T-helper 2 cell treated with Interferon-gamma antibody and Interleukin-4, amounts not matched to agents 5 μg/mL and 100 μg/mL, for 36 hours (primary cell): ENCODE measurements at regions not wholly inside any gene's neighbourhood (a gene's known extent, or its start where the extent isn't known, plus 50 kb on each side); places are given as distances from the start of the nearest gene placed in this dataset.
"Not testable (repeated sequence)": the region's sequence is repeated elsewhere in the genome, so short reads cannot be mapped to it uniquely, and the experiment has no call there.

Experiments used
- DNase-seq: peaks from one replicate; pipeline ENCODE4 v3.0.0; 2021; ENCODE audit warnings: low spot score
- H3K27ac Mint-ChIP-seq: one replicate; pipeline ENCODE4 v1.8.0; 2021; ENCODE audit warnings: mild to moderate bottlenecking, mixed read lengths
- H3K27me3 Mint-ChIP-seq: one replicate; pipeline ENCODE4 v1.8.0; 2021; ENCODE audit warnings: low read depth, mixed read lengths
- H3K36me3 Mint-ChIP-seq: one replicate; pipeline ENCODE4 v1.8.0; 2021; ENCODE audit warnings: low read depth, mixed read lengths
- H3K4me1 Mint-ChIP-seq: one replicate; pipeline ENCODE4 v1.8.0; 2021; ENCODE audit warnings: low read depth, mixed read lengths
- H3K4me3 Mint-ChIP-seq: one replicate; pipeline ENCODE4 v1.8.0; 2022; ENCODE audit warnings: mild to moderate bottlenecking, moderate library complexity, mixed read lengths
- H3K9me3 Mint-ChIP-seq: one replicate; pipeline ENCODE4 v1.8.0; 2021; ENCODE audit warnings: mixed read lengths

DNA sequence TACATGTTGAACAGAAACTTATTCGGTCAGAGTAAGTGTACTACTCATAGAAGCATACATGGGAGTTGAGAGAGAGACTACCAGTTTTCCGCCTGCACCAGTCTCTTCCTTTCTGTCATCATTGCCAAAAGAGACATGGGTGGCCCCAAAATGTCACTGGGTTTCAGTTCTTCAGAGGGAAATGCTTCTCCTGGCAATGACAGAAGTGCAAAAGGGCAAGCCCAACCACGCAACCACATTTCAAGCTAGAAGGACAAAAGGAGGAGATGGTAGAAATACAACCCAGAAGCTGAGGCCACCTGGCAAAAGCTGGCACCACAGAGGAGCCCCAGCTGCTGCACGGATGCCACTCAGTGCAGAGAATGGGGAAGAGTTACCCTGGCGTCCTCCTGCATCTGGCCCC lies 320.1 kb downstream of the BCOR start:
- Mint-ChIP-seq H3K36me3 (no peaks in the 10 kb centered on the region), H3K4me3 (peak overlapping the region; percentile 38), H3K9me3 (no peaks in the 10 kb centered on the region), H3K27ac (peak overlapping the region; percentile 80), H3K27me3 (no peaks in the 10 kb centered on the region), H3K4me1 (peaks cover 28% of the 10 kb centered on the region)
- DNase-seq = peak; percentile 63

DNA sequence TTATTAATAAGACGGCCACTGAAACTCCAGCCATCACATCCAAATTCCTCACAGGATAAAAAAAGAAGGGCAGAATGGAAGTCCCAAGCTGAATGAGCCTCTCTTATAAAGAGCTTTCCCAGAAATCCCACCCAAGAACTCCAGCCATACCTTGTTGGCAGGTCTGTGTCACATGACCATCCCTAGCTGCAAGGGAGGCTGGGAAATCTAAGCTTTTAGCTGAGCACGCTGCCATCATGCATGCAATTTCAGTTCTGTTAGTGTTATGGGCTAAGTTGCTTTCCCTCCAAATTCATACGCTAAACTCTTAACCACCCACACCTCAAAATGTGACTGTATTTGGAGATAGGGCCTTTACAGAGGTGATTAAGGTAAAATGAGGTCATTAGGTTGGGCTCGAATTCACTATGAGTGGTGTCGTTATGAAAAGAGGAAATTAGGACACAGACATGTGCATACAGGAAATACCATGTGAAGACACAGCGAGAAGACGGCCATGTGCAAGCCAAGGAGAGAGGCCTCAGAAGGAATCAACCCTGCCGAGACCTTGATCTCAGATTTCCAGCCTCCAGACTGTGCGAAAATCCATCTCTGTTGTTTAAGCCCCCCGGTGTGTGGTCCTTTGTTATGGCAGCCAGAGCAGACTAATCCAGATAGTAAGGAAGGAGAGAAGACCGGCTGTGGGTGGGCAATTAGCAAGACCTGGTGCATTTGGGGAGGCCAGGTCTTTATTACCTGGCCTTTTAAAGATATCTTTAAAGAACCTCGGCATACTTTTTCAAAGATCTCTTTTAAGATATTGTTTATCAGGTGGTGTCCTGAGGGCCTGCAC lies 317.6 kb downstream of the BCOR start:
- Mint-ChIP-seq H3K27me3 (no peaks in the 10 kb centered on the region), H3K36me3 (no peaks in the 10 kb centered on the region), H3K4me3 (no peak overlapping the region), H3K9me3 (no peaks in the 10 kb centered on the region), H3K4me1 (peaks cover 12% of the 10 kb centered on the region), H3K27ac (no peak overlapping the region)
- no peak for DNase-seq

DNA sequence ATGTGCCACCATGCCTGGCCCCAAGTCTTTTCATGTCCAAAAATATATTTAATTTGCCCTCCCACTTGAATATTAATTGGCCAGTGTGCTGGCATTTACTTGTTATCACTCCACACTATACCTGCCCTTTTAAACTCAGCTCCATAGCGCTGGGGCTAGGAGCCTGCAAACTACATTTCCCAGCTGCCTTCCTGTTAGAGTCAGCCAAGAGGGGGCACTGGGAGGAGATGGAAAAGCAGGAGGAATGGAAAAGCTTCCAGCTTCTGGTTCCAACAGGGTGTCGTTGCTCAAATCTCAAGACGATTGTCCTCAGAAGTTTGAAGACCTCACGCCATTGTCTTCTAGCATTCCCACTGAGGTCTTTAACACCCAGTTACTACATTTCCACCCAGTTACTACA lies 315.5 kb downstream of the BCOR start:
- Mint-ChIP-seq H3K36me3 (no peaks in the 10 kb centered on the region), H3K4me1 (peaks cover 6% of the 10 kb centered on the region), H3K27me3 (no peaks in the 10 kb centered on the region), H3K4me3 (no peak overlapping the region), H3K27ac (no peak overlapping the region), H3K9me3 (no peaks in the 10 kb centered on the region)
- DNase-seq = no peak

DNA sequence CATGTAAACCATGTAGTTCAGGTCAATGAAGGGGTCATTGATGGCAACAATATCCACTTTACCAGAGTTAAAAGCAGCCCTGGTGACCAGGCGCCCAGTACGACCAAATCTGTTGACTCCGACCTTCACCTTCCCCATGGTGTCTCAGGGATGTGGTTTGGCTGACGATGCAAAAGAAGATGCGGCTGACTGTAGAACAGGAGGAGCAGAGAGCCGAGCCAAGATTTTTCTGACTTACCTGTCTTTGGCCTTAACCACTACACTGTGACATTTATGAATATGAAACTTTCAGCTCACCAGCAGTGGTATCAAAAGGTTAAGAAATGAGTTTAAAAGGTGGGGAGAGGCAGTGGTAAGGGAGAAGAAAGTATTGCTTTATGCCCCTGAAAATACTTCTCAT lies 309.8 kb downstream of the BCOR start:
- H3K27me3 Mint-ChIP-seq = no peaks in the 10 kb centered on the region
- no peak overlapping the region for H3K4me3 Mint-ChIP-seq
- DNase-seq = no peak
- no peak overlapping the region for H3K27ac Mint-ChIP-seq
- no peaks in the 10 kb centered on the region for H3K4me1 Mint-ChIP-seq
- H3K9me3 Mint-ChIP-seq = no peaks in the 10 kb centered on the region
- H3K36me3 Mint-ChIP-seq = no peaks in the 10 kb centered on the region

DNA sequence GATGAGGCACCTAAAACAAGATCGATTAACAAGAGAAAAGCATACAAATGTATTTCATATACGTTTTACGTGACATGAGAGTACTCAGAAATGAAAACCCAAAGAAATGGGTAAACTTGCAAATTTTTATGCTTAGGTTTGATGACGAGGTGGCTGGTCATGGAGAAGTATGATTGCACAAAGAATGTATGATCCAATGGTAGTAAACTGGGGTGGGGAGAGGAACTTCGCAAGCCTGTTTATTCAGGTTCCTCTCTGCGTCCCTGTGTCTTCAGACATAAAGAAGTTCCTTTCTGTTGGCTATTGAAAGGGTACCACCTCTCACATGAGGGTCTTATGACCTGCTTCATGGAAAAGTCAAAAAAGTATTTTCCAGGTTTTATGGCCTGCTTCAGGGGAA lies 309.2 kb downstream of the BCOR start:
- Mint-ChIP-seq H3K36me3 (no peaks in the 10 kb centered on the region), H3K4me1 (no peaks in the 10 kb centered on the region), H3K4me3 (no peak overlapping the region), H3K9me3 (no peaks in the 10 kb centered on the region), H3K27me3 (no peaks in the 10 kb centered on the region), H3K27ac (no peak overlapping the region)
- DNase-seq = no peak

DNA sequence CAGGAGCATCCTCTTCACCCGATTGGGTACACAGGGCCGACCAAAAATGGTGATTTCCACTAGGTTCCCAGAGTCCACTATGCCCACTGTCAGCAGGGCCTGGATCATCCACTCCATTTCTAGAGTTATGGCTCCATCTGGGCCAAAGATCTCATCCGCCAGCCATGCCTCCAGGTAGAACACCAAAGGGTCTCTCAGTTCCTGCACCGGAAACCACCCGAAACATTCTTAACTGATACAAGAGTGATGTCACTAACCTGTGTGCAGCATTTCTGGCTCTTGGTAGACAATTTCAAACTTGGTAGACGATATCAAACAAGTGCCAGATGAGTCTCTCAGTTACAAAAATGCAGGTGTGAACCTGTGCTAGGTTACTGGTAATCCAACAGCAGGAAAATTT lies 306.1 kb downstream of the BCOR start:
- no peaks in the 10 kb centered on the region for H3K27me3 Mint-ChIP-seq
- H3K9me3 Mint-ChIP-seq = no peaks in the 10 kb centered on the region
- H3K36me3 Mint-ChIP-seq = no peaks in the 10 kb centered on the region
- H3K27ac Mint-ChIP-seq = no peak overlapping the region
- DNase-seq = no peak
- H3K4me1 Mint-ChIP-seq = no peaks in the 10 kb centered on the region
- H3K4me3 Mint-ChIP-seq = no peak overlapping the region

DNA sequence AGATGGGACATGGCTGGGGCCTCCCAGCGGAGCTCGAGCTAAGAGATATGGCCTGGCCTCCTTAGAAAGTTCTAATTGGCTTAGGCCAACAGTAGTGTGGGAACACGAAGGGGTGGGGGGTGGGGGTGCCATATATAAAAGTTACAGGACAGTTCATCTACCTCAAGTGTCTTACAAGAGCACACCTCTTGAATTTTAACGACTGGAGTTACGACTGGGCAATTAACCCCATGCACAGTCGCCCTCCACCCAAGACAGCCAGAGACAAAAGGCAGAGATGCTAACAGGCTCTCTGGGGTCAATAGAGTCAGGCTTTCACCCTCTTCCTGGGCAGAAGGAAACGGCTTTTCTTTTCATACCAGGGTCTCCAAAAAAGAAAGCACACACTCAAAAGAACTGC lies 302.2 kb downstream of the BCOR start:
- Mint-ChIP-seq H3K4me1 (no peaks in the 10 kb centered on the region), H3K9me3 (no peaks in the 10 kb centered on the region), H3K4me3 (no peak overlapping the region), H3K36me3 (no peaks in the 10 kb centered on the region), H3K27ac (no peak overlapping the region), H3K27me3 (no peaks in the 10 kb centered on the region)
- no peak for DNase-seq

DNA sequence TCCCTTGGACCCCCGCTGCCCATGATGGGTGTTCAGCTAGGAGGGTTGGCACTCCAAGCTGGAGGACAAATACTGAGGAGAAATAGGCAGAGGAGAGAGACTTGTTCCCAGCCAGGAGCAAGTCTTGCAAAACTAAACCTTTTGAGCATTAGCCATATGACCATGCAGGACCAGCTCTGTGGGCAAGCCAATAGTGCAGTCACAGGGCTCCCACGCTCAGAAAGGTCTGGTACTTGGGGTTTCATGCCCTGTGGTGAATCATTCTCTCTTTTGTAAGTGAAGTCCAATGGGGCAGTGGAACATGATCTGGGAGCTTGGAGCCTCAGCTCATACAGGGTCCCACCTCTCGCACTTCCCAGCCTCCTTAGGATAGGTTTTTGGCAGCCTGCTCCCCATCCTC lies 300.9 kb downstream of the BCOR start:
- Mint-ChIP-seq H3K9me3 (no peaks in the 10 kb centered on the region), H3K27me3 (no peaks in the 10 kb centered on the region), H3K36me3 (no peaks in the 10 kb centered on the region), H3K4me3 (no peak overlapping the region), H3K27ac (no peak overlapping the region), H3K4me1 (no peaks in the 10 kb centered on the region)
- no peak for DNase-seq

DNA sequence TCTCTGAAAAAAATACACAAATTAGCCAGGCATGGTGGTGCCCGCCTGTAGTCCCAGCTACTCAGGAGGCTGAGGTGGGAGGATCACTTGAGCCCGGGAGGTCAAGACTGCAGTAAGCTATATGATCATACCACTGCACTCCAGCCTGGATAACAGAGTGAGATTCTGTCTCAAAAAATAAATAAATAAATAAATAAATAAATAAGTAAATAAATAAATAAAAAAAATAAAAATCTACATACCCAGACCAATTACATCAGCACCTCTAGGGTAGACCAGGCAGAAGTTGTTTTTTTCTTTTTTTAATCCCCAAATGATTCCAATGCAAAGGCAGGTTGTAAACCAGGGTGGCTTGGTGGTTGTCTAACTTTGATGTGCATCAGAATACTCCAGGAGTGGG lies 299.3 kb downstream of the BCOR start:
- H3K4me3 Mint-ChIP-seq, H3K36me3 Mint-ChIP-seq, H3K4me1 Mint-ChIP-seq, H3K27me3 Mint-ChIP-seq, DNase-seq, H3K27ac Mint-ChIP-seq, H3K9me3 Mint-ChIP-seq: not testable (repeated sequence)

DNA sequence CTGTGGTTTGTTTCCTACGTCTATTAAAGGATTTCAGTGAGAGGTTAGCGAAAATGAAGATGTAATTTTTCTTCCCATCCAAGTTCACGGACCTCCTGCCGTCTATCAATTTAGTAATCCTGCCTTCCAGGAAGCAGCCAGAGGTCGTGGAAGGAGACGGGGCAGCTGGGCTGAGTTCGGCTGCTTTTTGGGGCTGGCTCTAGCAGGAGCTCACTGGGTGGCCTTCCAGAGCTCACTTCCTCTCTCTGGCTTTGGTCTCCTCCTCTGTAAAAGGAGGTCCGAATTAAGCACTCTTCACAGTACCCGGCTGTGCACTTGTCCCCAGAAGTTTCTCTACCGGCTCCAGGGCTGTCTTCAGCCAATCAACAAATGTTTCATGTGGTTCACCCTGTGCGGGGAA lies 295.4 kb downstream of the BCOR start:
- no peaks in the 10 kb centered on the region for H3K9me3 Mint-ChIP-seq
- peaks cover 2% of the 10 kb centered on the region for H3K36me3 Mint-ChIP-seq
- H3K27ac Mint-ChIP-seq = no peak overlapping the region
- H3K4me1 Mint-ChIP-seq = no peaks in the 10 kb centered on the region
- H3K4me3 Mint-ChIP-seq = no peak overlapping the region
- H3K27me3 Mint-ChIP-seq = no peaks in the 10 kb centered on the region
- DNase-seq = no peak

DNA sequence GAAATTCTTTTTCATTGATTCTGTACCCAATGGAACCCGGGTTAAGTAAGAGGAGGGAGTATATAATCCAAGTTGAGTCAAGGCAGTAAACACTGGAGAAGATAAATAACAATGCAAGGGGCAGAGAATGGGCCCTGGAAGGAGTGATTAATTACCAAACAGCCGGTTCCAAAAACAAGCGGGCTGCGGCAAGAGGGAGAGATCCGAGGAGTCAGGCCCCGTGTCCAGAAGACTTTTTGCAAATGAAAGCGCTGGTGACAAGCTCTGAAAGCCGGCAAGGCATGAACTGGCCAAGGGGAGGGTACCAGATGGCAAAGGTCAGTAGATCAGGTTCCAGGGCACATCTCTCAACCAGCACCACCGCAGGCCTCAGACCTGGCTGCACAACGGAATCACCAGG lies 294.9 kb downstream of the BCOR start:
- Mint-ChIP-seq H3K27ac (no peak overlapping the region), H3K27me3 (no peaks in the 10 kb centered on the region), H3K9me3 (no peaks in the 10 kb centered on the region), H3K4me1 (no peaks in the 10 kb centered on the region), H3K36me3 (peaks cover 2% of the 10 kb centered on the region), H3K4me3 (no peak overlapping the region)
- DNase-seq = no peak

DNA sequence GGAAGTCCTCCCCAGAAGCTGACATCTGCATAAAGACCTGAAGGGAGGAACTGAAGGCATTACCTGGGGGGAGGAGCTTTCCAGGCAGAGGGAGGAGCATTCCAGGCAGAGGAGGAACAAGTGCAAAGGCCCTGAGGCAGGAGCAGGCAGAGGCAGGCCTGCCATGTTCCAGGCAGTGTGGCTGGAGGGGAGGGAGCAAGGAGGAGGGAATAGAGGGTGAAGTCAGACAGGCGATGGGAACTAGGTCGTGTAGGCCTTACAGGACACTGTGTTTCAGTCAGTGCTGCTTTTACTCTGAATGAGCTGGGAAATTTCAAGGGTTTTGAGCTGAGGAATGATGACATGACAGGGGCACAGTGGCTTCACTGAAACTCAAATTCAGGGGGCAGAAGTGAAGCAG lies 292.7 kb downstream of the BCOR start:
- H3K4me3 Mint-ChIP-seq = no peak overlapping the region
- H3K27ac Mint-ChIP-seq = no peak overlapping the region
- H3K4me1 Mint-ChIP-seq = no peaks in the 10 kb centered on the region
- H3K27me3 Mint-ChIP-seq = no peaks in the 10 kb centered on the region
- DNase-seq = no peak
- H3K9me3 Mint-ChIP-seq = no peaks in the 10 kb centered on the region
- peaks cover 2% of the 10 kb centered on the region for H3K36me3 Mint-ChIP-seq

DNA sequence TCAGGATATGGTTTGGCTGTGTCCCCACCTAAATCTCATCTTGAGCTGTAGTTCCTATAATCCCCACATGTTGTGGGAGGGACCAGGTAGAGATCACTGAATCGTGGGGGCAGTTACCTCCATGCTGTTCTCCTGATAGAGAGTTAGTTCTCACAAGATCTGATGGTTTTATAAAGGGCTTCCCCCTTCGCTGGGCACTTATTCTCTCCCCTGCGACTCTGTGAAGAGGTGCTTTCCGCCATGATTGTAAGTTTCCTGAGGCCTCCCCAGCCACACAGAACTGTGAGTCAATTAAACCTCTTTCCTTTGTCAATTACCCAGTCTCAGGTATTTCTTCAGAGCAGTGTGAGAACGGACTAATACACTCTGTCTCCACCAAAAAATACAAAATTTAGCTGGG lies 291.9 kb downstream of the BCOR start:
- no peak for DNase-seq

DNA sequence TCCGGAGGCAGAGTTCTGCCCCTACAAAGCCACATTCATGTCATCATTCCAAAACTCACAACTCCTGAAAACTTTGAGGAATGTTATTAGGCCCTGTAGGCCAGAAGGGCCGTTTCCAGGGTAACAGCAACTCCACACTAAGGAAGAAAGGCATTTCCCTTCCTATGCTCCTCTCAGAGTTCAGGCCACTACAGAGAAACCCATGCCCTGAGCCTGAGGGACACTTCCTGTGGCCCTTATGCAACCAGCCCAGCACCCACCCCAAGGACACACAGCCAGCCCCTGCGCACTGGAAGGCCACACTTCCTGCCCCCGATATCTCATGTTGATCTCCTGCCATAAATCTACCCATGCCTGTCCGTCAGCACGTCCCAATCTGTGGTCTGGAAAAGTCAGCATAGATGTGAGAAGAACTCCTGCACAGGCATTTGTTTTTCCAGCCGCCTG lies 289.3 kb downstream of the BCOR start:
- Mint-ChIP-seq H3K27ac (no peak overlapping the region), H3K27me3 (no peaks in the 10 kb centered on the region), H3K9me3 (no peaks in the 10 kb centered on the region), H3K4me3 (no peak overlapping the region), H3K4me1 (no peaks in the 10 kb centered on the region), H3K36me3 (peaks cover 2% of the 10 kb centered on the region)
- no peak for DNase-seq

More for the DNA sequence above, 291.9 kb downstream of the BCOR start:
- Mint-ChIP-seq H3K36me3 (peaks cover 2% of the 10 kb centered on the region), H3K27me3 (no peaks in the 10 kb centered on the region), H3K27ac (no peak overlapping the region), H3K4me3 (no peak overlapping the region), H3K9me3 (no peaks in the 10 kb centered on the region), H3K4me1 (no peaks in the 10 kb centered on the region)

DNA sequence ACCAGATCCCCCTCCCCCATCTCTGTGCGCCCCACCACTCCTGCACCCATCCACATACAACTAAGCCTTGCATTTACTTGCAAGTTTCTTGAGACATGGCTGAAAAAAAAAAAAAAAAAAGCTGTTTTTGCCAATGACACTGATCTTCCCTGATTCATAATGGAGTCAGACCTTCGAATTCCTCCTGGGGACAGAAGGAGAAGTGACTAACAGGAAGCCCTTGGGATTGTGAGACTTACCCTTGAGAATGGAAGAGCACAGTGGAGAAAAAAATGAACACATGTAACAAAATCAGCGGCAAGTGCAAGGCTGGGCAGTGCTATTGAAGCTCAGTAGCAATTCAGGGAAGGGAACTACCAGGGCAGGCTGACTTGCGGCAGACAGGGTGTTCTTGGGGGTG lies 288.4 kb downstream of the BCOR start:
- Mint-ChIP-seq H3K27me3 (no peaks in the 10 kb centered on the region), H3K36me3 (peaks cover 2% of the 10 kb centered on the region), H3K9me3 (no peaks in the 10 kb centered on the region), H3K4me3 (no peak overlapping the region), H3K4me1 (peaks cover 3% of the 10 kb centered on the region), H3K27ac (no peak overlapping the region)
- no peak for DNase-seq
